Brain microvascular endothelial cell (primary cell): ENCODE measurements at regions not wholly inside any gene's neighbourhood (a gene's known extent, or its start where the extent isn't known, plus 50 kb on each side); places are given as distances from the start of the nearest gene placed in this dataset.
"Not testable (repeated sequence)": the region's sequence is repeated elsewhere in the genome, so short reads cannot be mapped to it uniquely, and the experiment has no call there.

ENCODE experiments used
- DNase-seq: peaks from one replicate; pipeline ENCODE4 v3.0.0-alpha.2; 2020
- H3K27ac ChIP-seq: fragments of 250-450 bp; sonication (Bioruptor Pico); 2 replicates; pipeline ENCODE4 v1.5.1; 2020; ENCODE audit warnings: mild to moderate bottlenecking, moderate library complexity
- H3K27me3 ChIP-seq: fragments of 250-450 bp; sonication (Bioruptor Pico); replicated peaks from 2 replicates; pipeline ENCODE4 v1.5.1; 2020; ENCODE audit warnings: mild to moderate bottlenecking
- H3K36me3 ChIP-seq: fragments of 250-450 bp; sonication (Bioruptor Pico); replicated peaks from 2 replicates; pipeline ENCODE4 v1.5.1; 2020; ENCODE audit warnings: mild to moderate bottlenecking
- H3K4me3 ChIP-seq: 2 replicates; pipeline ENCODE4 v1.5.1; 2011; ENCODE audit warnings: low read depth, mild to moderate bottlenecking, control low read depth, low read length, moderate library complexity
- CTCF ChIP-seq: IDR thresholded peaks from 2 replicates; pipeline ENCODE4 v1.5.1; 2011; ENCODE audit warnings: low read depth, mild to moderate bottlenecking, moderate library complexity, low read length, control low read depth, inconsistent platforms; ENCODE audit errors: missing control alignments
- in situ Hi-C: cut with HindIII; loops from 2 replicates; pipeline ENCODE4 v1.10.0; 2017; ENCODE audit warnings: low sequenced_read_pairs, low pct_ligation_motif_present

DNA sequence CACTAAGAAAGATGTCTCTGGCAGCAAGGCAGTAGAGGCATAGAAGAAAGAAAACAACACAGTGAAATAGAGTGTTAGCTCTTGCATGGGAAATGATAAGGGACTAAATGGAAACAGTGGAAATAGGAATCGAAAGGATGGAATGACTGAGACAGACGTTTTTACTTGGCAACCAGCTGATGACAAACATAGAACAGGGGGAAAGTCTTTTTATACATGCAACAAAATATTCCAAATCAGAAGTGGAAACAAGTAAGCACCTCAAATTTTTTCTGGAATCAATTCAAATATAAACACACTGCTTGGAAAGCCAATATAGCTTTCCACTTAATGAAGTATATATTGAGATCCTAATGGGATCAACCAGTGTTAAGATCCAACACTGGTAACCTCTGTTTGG lies 110.2 kb downstream of the MZT1 start:
- Histone ChIP-seq H3K27ac (no peak overlapping the region), H3K4me3 (no peak overlapping the region), H3K36me3 (no peaks in the 10 kb centered on the region), H3K27me3 (no peaks in the 10 kb centered on the region)
- TF ChIP-seq CTCF: no peak
- in situ Hi-C loops: no loop called here
- DNase-seq: no peak

DNA sequence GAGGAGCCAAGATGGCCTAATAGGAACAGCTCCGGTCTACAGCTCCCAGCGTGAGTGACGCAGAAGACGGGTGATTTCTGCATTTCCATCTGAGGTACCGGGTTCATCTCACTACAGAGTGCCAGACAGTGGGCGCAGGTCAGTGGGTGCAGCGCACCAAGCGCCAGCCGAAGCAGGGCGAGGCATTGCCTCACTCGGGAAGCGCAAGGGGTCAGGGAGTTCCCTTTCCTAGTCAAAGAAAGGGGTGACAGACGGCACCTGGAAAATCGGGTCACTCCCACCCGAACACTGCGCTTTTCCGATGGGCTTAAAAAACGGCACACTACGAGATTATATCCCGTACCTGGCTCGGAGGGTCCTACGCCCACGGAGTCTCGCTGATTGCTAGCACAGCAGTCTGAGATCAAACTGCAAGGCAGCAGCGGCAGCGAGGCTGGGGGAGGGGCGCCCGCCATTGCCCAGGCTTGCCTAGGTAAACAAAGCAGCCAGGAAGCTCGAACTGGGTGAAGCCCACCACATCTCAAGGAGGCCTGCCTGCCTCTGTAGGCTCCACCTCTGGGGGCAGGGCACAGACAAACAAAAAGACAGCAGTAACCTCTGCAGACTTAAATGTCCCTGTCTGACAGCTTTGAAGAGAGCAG lies 117.1 kb downstream of the MZT1 start:
- H3K36me3 ChIP-seq, H3K4me3 ChIP-seq, DNase-seq, H3K27me3 ChIP-seq, in situ Hi-C loops, H3K27ac ChIP-seq: not testable (repeated sequence)

DNA sequence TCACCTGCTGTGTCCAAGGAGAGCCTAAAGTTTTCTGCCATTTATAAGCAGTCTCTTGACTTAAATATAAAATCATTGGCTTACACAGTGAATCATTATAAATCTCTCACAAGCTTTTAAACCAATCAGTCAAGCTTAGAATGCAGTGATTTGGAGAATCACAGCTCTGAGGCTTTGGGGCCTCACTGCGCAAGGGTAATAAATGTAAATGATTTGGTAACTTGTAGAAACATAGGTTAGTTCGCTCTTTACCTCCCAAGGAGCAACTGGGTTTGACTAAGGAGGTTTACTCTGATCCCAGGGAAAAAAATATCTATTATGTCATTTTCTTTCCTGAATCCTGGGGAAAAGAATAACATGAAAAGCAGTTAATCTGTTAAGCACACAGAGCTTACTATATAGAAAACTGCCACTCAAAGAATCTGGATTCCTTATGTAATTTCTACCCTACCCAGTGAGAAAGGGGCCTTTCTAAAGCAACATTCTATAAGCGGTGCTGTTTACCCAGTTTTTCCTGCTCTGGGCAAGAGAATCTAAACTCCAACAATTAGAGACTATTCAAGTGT lies 128.2 kb downstream of the MZT1 start:
- Histone ChIP-seq H3K27ac (no peak overlapping the region), H3K27me3 (no peaks in the 10 kb centered on the region), H3K4me3 (no peak overlapping the region), H3K36me3 (no peaks in the 10 kb centered on the region)
- no peak for TF ChIP-seq CTCF
- in situ Hi-C loops: no loop called here
- no peak for DNase-seq

- DNase-seq: no peak
- no peak for TF ChIP-seq CTCF
- no peaks in the 10 kb centered on the region for H3K36me3 ChIP-seq
- H3K27ac ChIP-seq: no peak overlapping the region
- H3K4me3 ChIP-seq: no peak overlapping the region
- in situ Hi-C loops: no loop called here
- no peaks in the 10 kb centered on the region for H3K27me3 ChIP-seq
Measured at GRCh38 chr13:72590091-72590740, 137.2 kb downstream of the MZT1 start.

- TF ChIP-seq CTCF: no peak
- peak; percentile 34 for DNase-seq
- Histone ChIP-seq H3K4me3 (no peak overlapping the region), H3K36me3 (no peaks in the 10 kb centered on the region), H3K27me3 (no peaks in the 10 kb centered on the region), H3K27ac (no peak overlapping the region)
- in situ Hi-C loops: no loop called here
Measured at GRCh38 chr13:72586518-72586917, 140.9 kb downstream of the MZT1 start.

DNA sequence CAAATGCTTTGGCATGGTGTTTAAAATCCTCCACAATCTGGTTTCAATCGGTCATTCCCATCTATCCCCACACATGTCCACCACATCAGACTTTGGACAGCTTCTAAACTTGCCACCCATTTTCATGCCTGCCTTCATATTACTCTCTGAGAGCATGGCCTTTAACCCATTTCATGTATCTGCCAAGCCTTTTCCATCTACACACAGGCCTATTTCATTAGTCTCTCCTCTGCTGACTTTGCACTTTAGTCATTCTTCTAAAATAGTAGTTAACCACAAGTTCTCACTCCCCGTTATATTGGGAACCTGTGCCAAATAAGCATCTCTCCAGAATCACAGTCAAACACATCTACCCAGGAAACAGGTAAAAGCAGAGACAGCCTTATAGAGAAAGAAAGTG lies 142.2 kb downstream of the MZT1 start:
- no peak for DNase-seq
- in situ Hi-C loops: no loop called here
- Histone ChIP-seq H3K27ac (no peak overlapping the region), H3K27me3 (no peaks in the 10 kb centered on the region), H3K36me3 (no peaks in the 10 kb centered on the region), H3K4me3 (no peak overlapping the region)
- TF ChIP-seq CTCF: no peak
